ENCODE measurements at regions not wholly inside any gene's neighbourhood (a gene's known extent, or its start where the extent isn't known, plus 50 kb on each side); places are given as distances from the start of the nearest gene placed in this dataset.

DNA sequence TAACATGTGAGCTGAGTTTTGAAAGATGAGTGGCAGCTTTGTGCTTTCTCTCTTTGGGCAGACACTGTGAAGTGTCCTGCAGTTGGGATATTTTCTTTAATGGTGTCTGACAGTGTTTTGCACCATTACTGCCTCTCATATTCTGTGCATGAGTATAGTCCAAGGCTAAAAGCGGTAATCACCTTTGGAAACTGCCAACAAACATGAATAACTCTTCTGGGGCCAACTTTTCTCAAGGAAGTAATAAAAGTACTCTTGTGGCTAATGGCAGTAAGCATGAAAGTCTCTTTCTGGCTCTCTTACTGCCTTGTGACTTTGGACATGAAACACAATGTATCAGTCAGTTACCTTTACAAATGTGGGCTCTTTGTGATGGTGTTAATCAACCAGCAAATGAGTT lies 91.7 kb upstream of the SOX4 start:
- Histone ChIP-seq H3K36me3 (no peaks in the 10 kb centered on the region), H3K9me3 (no peaks in the 10 kb centered on the region), H3K27me3 (no peaks in the 10 kb centered on the region), H3K4me3 (ENCODE audit: low read depth, low read length) (no peak overlapping the region), H3K4me1 (no peaks in the 10 kb centered on the region)
- no peak for TF ChIP-seq CTCF (IDR thresholded peaks at IDR 0.05; ENCODE audit: low read depth, low read length)
- DNase-seq: no peak

- Histone ChIP-seq H3K4me3 (ENCODE audit: low read depth, low read length) (no peak overlapping the region), H3K27me3 (no peaks in the 10 kb centered on the region), H3K36me3 (no peaks in the 10 kb centered on the region), H3K9me3 (no peaks in the 10 kb centered on the region), H3K4me1 (no peaks in the 10 kb centered on the region)
- no peak for TF ChIP-seq CTCF (IDR thresholded peaks at IDR 0.05; ENCODE audit: low read depth, low read length)
- DNase-seq: no peak
Observed at GRCh38 chr6:21502682-21503081, 90.9 kb upstream of the SOX4 start.

DNA sequence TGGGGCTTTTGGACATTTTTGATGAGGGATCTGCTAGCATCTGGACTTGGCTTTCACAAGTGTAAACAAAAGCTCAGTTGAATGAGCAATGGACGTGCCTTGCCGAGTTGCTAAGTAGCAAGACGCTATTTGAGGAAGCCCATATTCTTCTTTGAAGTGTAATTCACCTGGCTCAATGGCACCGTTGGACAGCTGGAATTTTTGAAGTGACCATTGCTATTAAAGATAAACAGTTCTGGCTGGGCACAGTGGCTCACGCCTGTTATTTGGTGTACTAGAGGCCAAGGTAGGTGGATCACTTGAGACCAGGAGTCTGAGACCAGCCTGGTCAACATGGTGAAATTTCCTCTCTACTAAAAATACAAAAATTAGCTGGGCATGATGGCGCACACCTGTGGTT lies 88.8 kb upstream of the SOX4 start:
- no peak for TF ChIP-seq CTCF (IDR thresholded peaks at IDR 0.05; ENCODE audit: low read depth, low read length)
- H3K9me3 ChIP-seq: no peaks in the 10 kb centered on the region
- H3K4me3 ChIP-seq (ENCODE audit: low read depth, low read length): no peak overlapping the region
- no peak for DNase-seq
- no peaks in the 10 kb centered on the region for H3K36me3 ChIP-seq
- no peaks in the 10 kb centered on the region for H3K27me3 ChIP-seq
- no peaks in the 10 kb centered on the region for H3K4me1 ChIP-seq

DNA sequence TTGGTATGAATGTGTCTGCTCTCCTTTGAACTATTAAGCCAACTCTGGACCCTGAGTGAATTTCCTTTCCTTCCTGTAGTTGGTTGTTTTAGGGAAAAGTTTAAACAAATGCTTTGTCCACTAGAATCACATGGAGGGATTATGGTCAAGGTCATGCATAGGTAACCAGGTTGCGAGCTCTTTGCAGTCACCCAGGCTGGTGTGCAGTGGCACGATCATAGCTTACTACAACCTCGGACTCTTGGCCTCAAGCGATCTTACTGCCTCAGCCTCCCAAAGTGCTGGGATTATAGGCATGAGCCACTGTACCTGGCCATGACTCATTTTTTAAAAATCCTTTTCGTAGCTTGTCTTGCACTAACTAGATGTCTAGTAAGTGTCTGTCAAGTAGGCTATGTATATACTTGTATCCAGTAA lies 88.0 kb upstream of the SOX4 start:
- no peak for DNase-seq
- TF ChIP-seq CTCF (IDR thresholded peaks at IDR 0.05; ENCODE audit: low read depth, low read length): no peak
- H3K4me3 ChIP-seq (ENCODE audit: low read depth, low read length): no peak overlapping the region
- H3K27me3 ChIP-seq: no peaks in the 10 kb centered on the region
- H3K4me1 ChIP-seq: no peaks in the 10 kb centered on the region
- H3K36me3 ChIP-seq: no peaks in the 10 kb centered on the region
- H3K9me3 ChIP-seq: no peaks in the 10 kb centered on the region

DNA sequence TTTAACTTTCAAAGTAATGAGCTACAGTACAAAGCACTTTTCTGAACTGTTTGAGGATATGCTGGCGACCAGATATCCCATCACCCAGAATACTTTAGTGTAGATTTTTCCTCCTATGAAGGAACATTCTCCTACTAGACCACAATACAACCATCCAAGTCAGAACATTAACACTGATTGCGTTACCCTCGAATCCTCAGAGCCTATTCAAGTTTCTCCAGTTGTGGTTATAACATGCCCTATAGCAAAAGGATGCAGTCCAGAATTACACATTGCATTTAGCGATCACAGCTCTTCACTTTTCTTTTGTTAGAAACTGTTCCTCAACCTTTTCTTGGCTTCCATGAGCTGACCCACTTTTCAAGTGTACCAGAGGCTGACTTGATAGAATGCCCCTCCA lies 87.4 kb upstream of the SOX4 start:
- H3K4me1 ChIP-seq: no peaks in the 10 kb centered on the region
- no peaks in the 10 kb centered on the region for H3K27me3 ChIP-seq
- DNase-seq: no peak
- no peak overlapping the region for H3K4me3 ChIP-seq (ENCODE audit: low read depth, low read length)
- H3K9me3 ChIP-seq: no peaks in the 10 kb centered on the region
- H3K36me3 ChIP-seq: no peaks in the 10 kb centered on the region
- TF ChIP-seq CTCF (IDR thresholded peaks at IDR 0.05; ENCODE audit: low read depth, low read length): no peak

DNA sequence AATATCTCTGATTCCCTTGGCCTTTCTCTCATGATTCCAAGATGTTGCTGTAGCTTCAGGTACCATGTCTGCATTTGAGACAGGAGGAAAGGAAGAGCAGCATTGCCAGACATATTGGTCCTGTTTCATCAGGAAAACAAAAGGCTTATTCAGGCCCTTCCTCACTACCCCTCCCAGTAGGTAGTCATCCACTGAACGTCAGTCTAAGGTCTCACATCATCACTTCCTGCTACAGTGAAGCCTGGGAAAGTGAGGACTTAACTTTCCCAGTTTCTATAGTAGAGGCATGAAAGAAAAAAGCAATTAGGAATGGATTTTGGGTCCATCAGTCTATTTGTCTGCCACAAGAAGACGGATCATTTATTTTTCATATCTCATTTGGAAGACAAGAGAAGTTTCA lies 85.7 kb upstream of the SOX4 start:
- H3K27me3 ChIP-seq: no peaks in the 10 kb centered on the region
- no peaks in the 10 kb centered on the region for H3K4me1 ChIP-seq
- DNase-seq: no peak
- no peaks in the 10 kb centered on the region for H3K36me3 ChIP-seq
- no peaks in the 10 kb centered on the region for H3K9me3 ChIP-seq
- TF ChIP-seq CTCF (IDR thresholded peaks at IDR 0.05; ENCODE audit: low read depth, low read length): no peak
- no peak overlapping the region for H3K4me3 ChIP-seq (ENCODE audit: low read depth, low read length)

All from BE2C (cell line).